Tibial artery (tissue), 4 donors: ENCODE measurements at regions not wholly inside any gene's neighbourhood (a gene's known extent, or its start where the extent isn't known, plus 50 kb on each side); places are given as distances from the start of the nearest gene placed in this dataset.
"Not testable (repeated sequence)": the region's sequence is repeated elsewhere in the genome, so short reads cannot be mapped to it uniquely, and the experiment has no call there.

Experiments used
- DNase-seq, 2 donors: peaks; one replicate each; pipeline ENCODE4 v3.0.0-alpha.2; 2019
- H3K27ac ChIP-seq, 2 donors: fragments of 200-600 bp; sonication (generic) in 1 of 2; 1 replicate in 1 of 2; 2 replicates in 1 of 2; pipeline ENCODE4 v1.5.1; 2018 to 2019; ENCODE audit warnings: mild to moderate bottlenecking in 1 of 2
- H3K27me3 ChIP-seq, 2 donors: fragments of 200-600 bp; sonication (generic) in 1 of 2; one replicate each; pipeline versions ENCODE4 v1.5.1 to v1.6.0; 2016 to 2019
- H3K36me3 ChIP-seq, 3 donors: fragments of 200-600 bp; sonication (generic) in 2 of 3; one replicate each; pipeline ENCODE4 v1.5.1; 2016 to 2019; ENCODE audit warnings: mild to moderate bottlenecking in 2 of 3
- H3K4me1 ChIP-seq, 4 donors: fragments of 200-600 bp; sonication (generic) in 2 of 4; 1 replicate in 3 of 4; 2 replicates in 1 of 4; pipeline ENCODE4 v1.5.1; 2016 to 2019
- H3K4me3 ChIP-seq, 2 donors: fragments of 200-600 bp; sonication (generic) in 1 of 2; 1 replicate in 1 of 2; 2 replicates in 1 of 2; pipeline ENCODE4 v1.5.1; 2018 to 2019; ENCODE audit warnings: mild to moderate bottlenecking in 2 of 2
- H3K9me3 ChIP-seq, 3 donors: fragments of 200-600 bp; sonication (generic) in 1 of 3; one replicate each; pipeline ENCODE4 v1.5.1; 2016 to 2019
- intact Hi-C: fragments of 100-400 bp; cut with DNase I; formaldehyde crosslinking; loops from one replicate; pipeline ENCODE4 v1.15.0; 2023; ENCODE audit warnings: low total_unique reads
- TF ChIP-seq, protein P1 (sequence below), 2 experiments: fragments of 200-600 bp in 1 of 2; fragments of 450-650 bp in 1 of 2; IDR thresholded peaks; one replicate each; pipeline ENCODE4 v1.5.1; 2017 to 2019; ENCODE audit warnings: antibody characterized with exemption in 2 of 2, mild to moderate bottlenecking in 1 of 2, moderate library complexity in 1 of 2

DNA sequence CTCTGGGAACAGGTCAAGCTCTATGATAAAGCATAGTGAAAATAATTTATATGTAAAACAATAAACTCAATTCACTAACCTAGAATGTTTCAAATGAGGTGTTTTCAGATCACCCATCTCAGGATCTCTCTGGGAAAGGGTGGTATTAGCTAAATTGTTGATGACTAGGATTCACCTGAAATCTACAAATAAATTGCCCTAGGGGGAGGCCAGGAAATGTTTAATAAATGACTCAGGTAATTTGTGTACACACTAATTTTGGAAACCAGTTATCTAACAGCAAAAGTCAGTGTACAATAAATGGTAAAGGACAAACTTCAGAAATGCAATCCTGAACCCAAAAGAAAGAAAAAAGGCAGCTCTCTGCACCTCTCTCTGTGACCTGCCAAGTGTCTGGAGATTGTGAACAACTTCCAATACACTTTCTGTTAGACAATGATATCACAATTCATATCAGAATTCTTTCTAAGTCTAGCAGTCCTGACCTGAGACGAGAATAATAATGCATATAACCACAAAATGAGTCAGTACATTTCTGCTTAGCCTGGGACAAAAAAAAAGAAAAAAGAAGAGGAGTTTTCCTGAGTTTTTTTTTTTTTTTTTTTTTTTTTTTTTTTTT lies 760.0 kb downstream of the EPHA4 start:
- Histone ChIP-seq H3K9me3 (no peaks in the 10 kb centered on the region), H3K4me3 (no peak overlapping the region), H3K27me3 (no peaks in the 10 kb centered on the region), H3K27ac (no peak overlapping the region), H3K36me3 (no peaks in the 10 kb centered on the region), H3K4me1 (no peaks in the 10 kb centered on the region)
- intact Hi-C loops, result no loop called here
- DNase-seq, result no peak
- TF ChIP-seq, protein P1, sequence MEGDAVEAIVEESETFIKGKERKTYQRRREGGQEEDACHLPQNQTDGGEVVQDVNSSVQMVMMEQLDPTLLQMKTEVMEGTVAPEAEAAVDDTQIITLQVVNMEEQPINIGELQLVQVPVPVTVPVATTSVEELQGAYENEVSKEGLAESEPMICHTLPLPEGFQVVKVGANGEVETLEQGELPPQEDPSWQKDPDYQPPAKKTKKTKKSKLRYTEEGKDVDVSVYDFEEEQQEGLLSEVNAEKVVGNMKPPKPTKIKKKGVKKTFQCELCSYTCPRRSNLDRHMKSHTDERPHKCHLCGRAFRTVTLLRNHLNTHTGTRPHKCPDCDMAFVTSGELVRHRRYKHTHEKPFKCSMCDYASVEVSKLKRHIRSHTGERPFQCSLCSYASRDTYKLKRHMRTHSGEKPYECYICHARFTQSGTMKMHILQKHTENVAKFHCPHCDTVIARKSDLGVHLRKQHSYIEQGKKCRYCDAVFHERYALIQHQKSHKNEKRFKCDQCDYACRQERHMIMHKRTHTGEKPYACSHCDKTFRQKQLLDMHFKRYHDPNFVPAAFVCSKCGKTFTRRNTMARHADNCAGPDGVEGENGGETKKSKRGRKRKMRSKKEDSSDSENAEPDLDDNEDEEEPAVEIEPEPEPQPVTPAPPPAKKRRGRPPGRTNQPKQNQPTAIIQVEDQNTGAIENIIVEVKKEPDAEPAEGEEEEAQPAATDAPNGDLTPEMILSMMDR (IDR thresholded peaks at IDR 0.05), result no peak

DNA sequence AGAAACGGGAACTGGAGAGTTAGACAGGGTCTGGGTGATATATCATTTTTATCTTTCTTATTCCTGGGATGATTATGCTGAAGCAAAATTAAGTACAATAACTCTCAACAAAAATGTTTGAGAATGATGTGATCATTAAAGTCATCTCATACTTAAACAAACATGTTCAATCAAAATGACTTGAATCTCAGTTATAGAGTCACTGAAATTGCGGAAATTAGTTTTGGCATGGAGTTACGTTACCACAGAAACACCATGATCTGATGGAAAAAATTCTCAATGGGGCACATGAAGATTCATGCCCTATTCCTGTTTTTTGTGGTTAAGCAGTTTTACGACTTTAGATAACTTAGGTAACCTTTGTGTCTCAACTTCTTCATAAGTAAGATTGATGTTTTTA lies 757.7 kb downstream of the EPHA4 start:
- DNase-seq, result no peak
- intact Hi-C loops, result no loop called here
- H3K27me3 ChIP-seq, result no peaks in the 10 kb centered on the region
- H3K27ac ChIP-seq, result no peak overlapping the region
- no peak overlapping the region for H3K4me3 ChIP-seq
- H3K4me1 ChIP-seq, result peaks cover 0 to 8% (median 0%) of the 10 kb centered on the region in 4 donors
- H3K9me3 ChIP-seq, result no peaks in the 10 kb centered on the region
- no peaks in the 10 kb centered on the region for H3K36me3 ChIP-seq
- TF ChIP-seq, protein P1 (IDR thresholded peaks at IDR 0.05), result no peak

DNA sequence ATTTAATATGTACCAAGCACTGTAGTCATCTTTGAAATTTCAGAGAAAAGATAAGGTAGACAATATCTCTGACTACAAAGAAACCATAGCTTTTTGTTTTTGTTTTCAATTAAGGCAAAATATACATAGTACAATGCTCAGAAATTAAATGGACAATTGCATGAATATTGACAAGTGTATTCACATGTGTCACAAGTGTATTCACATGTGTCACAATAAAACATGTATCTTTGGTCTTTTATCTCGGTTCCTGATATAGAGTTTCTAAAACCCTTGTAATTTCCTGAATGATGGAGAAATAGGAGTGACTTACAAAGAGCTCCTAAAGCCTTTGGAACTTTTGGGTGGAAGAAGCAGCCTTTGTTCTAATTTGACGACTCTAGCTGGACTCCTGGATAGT lies 756.4 kb downstream of the EPHA4 start:
- Histone ChIP-seq H3K4me1 (peaks cover 0 to 8% (median 0%) of the 10 kb centered on the region in 4 donors), H3K9me3 (no peaks in the 10 kb centered on the region), H3K27me3 (no peaks in the 10 kb centered on the region), H3K36me3 (no peaks in the 10 kb centered on the region), H3K27ac (no peak overlapping the region), H3K4me3 (no peak overlapping the region)
- DNase-seq, result no peak
- TF ChIP-seq, protein P1 (IDR thresholded peaks at IDR 0.05), result no peak
- intact Hi-C loops, result loop anchor here (5.0 kb wide), 1 partner anchor 1378 kb away; no protein-coding TSS in a partner anchor

DNA sequence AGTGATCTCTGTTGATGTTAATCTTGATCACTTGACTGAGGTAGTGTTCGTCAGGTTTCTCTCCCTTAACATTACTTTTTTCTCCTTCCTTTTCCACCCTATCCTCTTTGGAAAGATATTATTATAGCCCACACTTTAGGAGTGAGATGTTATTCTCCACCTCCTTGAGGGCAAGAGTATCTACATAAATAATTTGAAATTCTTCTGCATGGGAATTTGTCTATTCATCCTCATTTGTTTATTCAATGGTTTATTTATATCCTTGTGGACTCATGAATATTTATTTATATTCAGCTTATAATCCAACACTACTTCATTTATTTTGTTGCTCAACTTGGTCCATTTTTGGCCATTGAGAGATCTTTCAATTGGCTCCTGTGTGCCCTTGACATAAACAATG lies 750.4 kb downstream of the EPHA4 start:
- peaks cover 0 to 8% (median 0%) of the 10 kb centered on the region in 4 donors for H3K4me1 ChIP-seq
- TF ChIP-seq, protein P1 (IDR thresholded peaks at IDR 0.05), result no peak
- no peaks in the 10 kb centered on the region for H3K36me3 ChIP-seq
- no peaks in the 10 kb centered on the region for H3K9me3 ChIP-seq
- H3K27ac ChIP-seq, result no peak overlapping the region
- no peaks in the 10 kb centered on the region for H3K27me3 ChIP-seq
- H3K4me3 ChIP-seq, result no peak overlapping the region
- no peak for DNase-seq
- intact Hi-C loops, result no loop called here

DNA sequence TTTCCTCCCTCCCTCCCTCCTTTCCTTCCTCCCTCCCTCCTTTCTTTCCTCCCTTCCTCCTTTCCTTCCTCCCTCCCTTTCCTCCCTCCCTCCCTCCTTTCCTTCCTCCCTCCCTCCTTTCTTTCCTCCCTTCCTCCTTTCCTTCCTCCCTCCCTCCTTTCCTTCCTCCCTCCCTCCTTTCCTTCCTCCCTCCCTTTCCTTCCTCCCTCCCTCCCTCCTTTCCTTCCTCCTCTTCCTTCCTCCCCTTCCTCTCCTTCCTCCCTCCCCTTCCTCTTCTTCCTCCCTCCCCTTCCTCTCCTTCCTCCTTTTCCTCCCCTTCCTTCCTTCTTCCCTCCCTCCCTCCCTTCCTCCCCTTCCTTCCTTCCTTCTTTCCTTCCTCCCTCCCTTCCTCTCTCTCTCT lies 748.5 kb downstream of the EPHA4 start:
- H3K36me3 ChIP-seq, DNase-seq, H3K4me3 ChIP-seq, H3K9me3 ChIP-seq, H3K4me1 ChIP-seq, H3K27me3 ChIP-seq, H3K27ac ChIP-seq, intact Hi-C loops: not testable (repeated sequence)

DNA sequence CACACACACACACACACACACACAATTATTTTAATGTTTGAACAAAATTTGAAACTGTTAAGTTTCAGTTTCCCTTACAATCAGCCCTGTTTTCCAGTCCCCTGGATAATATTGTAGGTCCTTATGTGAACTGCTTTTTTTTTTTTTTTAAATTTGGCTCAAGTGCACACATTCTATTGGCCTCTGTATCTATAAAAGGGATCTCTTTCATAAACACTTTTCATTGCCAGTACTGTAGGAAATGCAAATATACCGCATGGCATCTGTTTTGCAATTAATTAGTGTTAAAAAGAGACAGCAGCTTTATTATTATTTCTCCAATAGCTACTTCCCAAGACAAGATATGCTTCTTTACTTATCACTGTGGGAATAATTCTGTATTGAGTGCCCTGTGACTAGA lies 738.7 kb downstream of the EPHA4 start:
- H3K36me3 ChIP-seq, result no peaks in the 10 kb centered on the region

More for the DNA sequence above, 738.7 kb downstream of the EPHA4 start:
- DNase-seq, result no peak
- Histone ChIP-seq H3K27ac (no peak overlapping the region), H3K9me3 (no peaks in the 10 kb centered on the region), H3K27me3 (no peaks in the 10 kb centered on the region), H3K4me1 (no peaks in the 10 kb centered on the region), H3K4me3 (no peak overlapping the region)
- TF ChIP-seq, protein P1 (IDR thresholded peaks at IDR 0.05), result no peak
- intact Hi-C loops, result no loop called here
